HG03066 (cell line): ENCODE measurements at regions not wholly inside any gene's neighbourhood (a gene's known extent, or its start where the extent isn't known, plus 50 kb on each side); places are given as distances from the start of the nearest gene placed in this dataset.

Experiments used
- ATAC-seq: cut with Tn5 transposase; IDR thresholded peaks from one replicate; pipeline ENCODE4 v1.9.1; 2021; ENCODE audit warnings: low read depth; ENCODE audit not compliant: unreplicated experiment

DNA sequence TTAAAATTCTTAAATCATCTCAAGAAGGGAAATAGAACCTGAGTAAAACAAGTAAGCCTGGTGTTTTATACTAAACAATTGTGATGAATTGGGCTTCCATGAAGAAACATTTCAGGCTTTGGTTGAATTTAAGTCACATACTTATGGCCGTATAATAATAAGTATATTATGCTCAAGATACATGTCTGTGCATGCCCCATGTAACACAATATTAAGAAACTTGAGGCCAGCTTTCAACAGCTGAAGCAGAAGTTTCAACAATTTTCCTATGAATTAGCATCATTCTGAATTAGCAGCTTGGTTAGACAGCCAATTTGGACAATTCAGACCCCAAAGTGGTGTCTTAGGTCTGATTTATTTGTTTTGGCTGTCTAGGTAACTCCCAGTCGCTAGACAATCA is 243.7 kb downstream of the MYLK4 start:
- no peak for ATAC-seq

DNA sequence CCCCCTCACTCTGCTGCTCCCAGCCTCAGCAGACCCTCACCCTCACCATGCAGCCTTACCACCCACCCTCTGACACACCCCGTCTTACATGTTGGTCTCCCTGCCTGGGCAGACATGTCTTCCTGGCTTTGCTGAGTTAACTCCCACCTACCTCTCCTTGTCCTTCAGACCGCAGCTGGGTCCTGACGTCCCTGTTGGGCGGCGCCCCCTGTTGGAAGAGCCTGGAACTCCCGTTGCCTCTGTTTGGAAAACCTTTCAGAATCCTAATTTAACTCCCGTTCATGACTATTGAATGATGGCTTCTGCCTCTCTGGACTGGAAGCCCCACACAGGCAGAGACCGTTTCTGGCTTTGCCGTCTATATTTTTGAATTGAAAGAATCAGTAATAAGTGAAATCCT is 245.1 kb downstream of the MYLK4 start:
- no peak for ATAC-seq

DNA sequence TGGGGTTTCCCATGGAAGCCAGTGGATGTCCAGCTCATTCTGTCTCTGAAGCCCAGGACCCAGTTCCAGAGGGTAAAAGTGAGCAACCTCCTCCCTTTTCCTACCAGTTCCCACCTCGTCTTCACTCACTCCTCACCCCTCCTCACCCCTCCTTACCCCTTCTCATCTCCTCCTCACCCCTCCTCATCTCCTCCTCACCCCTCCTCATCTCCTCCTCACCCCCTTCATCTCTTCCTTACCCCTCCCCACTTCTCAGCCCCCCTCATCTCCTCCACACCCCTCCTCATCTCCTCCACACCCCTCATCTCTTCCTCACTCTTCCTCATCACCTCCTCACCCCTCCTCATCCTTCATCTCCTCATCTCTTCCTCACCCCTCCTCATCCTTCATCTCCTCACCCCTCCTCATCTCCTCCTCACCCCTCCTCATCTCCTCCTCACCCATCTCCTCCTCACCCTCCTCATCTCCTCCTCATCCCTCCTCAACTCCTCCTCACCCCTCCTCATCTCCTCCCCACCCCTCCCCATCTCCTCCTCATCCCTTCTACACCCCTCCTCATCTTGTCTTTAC is 246.1 kb downstream of the MYLK4 start:
- ATAC-seq, result no peak

DNA sequence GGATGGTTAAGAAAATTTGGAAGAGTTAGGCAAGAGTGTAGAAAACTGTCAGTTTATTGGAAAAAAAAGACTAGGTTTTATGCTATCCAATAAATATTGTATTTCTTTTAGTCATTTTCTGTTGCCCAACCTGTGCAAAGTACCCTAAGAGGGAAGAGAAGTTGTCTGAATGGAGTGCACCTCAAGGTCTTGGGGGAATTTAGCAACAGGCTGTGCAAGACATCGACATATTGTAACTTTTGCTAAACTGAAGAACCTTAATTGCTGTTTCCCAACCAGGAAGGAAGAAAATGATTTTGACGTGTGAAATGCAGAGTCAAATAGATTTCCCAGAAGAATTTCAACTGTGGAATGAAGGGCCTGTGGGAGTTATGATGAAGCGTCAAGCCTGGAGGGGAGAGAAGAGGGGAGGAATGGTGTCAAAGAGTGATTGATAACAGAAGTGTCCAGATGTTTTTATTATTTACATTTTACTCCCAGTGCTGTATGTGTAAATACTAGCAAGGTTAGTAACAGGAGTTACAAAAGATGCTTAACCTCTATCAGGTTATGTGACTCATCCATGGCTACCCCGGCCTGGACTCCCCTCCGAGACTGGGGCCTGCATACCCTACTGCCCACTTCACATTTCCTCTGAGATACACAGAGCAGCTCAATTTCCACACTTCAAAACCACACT is 246.8 kb downstream of the MYLK4 start:
- ATAC-seq, result no peak

DNA sequence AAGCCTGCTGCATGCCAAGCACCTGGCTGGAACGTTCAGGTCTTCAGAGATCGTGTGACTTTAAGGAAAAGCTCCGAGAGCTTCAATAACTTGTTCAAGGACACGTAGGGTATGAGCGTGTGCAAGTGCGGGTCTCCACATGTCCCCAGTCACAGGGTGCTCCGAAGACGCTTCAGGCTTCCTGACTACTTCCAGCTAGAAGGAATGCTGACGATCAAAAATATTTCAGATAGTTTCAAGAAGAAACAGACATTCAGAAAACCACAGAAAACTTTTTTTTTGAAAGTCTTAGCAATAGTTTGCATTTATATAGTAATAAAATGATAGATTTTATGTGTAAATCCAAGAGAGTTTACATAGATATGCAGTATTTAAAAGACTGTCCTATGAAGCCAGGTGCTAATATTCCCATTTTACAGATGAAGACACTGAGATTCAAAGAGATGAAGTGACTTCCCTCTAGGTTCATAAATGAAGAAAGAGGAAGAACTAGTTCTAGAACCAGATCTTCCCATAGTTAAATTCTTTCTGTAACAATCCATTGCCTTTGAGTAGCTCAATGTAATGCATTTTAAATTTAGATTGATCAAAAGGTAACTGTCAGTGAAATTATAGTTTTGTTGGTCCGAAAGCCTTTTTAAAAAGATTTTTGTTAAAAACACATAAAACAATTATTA is 247.6 kb downstream of the MYLK4 start:
- ATAC-seq, result no peak

DNA sequence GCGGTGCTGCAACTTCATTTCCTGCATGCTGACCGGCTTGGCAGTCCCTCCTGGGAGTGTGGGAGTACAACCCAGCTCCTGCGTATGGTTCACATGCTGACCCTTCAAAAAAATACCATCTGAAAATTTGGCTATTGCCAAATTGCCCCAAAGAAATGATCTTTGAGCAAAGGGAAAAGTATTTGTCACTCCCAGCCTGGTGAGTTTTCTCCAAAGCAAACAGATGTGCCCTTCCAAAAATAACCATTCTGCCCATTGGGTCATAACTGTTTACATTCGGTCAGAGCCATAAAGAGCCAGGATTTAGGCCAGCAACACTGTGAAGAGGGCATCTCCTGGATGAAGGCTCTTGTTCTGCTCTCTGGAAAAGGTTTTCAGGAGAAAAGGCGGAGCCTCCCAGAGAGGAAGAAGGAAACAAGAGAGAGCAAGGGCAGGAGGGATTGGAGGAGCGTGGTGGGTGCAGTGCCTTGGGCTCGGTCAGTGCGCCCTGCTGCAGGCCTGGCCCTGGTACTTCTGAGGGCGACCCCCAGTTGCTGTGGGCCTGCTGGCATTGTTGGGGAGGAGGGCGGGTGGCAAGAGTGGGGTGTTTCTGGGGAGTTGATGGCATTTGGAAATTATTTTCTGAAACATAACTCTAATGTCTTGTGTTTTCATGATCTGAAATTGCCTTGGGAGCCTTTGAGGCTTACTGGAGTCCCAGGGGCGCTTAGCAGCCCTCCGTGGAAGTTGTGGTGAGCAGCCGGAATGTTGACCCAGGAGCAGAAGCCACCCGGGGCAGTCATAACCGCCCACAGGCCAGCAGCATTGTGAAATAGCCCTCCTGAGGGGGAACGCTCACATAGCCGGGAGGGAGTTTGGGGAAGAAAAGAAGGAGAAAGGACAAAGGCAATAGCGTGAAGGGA is 248.4 kb downstream of the MYLK4 start:
- no peak for ATAC-seq

DNA sequence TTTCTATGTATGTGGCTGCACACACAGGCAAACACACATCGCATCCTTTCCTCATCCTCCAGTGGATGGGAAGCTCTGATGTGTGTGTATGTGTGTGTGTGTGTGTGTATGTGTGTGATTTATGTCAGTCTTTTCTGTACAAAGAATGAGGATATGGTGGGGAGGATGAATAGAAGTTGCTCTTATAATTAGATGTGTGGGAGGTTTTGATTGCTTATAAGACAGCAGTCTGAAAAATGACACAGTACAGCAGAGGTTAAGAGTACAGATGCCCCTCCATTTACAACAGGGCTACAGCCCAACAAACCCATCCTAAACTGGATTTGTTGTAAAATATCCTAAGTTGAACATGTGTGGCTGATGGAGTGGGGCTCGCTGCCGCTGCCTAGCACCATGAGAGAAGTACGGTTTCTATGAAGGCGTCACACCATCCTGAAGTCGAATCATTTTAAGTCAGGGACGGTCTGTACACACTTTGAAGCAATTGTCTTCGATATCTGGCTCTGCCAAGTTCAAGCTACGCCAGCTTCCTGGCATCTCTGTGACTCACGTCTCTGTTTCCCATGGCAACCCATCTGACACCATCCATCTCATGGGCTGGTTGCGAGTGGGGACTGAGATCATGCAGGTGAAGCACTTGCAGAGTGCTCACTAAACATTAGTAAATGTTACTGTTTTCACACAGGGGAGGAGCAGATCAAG is 252.6 kb downstream of the MYLK4 start:
- ATAC-seq, result no peak

DNA sequence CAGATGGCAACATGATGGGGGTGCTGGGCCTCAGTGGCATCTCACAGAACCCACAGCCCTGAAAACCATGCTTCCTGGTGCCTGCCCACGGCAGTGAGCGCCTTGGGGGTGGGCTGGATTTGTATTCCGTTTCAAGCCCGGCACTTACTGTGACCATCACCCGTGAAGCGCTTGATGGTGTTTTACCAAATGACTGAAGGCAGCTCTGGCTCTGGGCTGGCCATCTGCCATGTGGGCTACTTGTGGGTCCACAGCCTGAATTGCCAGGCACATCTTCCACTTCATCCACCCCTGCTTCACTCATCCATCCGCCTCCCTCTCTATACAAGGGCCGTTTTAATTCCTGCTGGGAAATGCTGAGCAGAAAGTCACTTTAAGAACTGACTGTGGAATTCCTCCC is 250.9 kb upstream of the GMDS start:
- ATAC-seq, result no peak

DNA sequence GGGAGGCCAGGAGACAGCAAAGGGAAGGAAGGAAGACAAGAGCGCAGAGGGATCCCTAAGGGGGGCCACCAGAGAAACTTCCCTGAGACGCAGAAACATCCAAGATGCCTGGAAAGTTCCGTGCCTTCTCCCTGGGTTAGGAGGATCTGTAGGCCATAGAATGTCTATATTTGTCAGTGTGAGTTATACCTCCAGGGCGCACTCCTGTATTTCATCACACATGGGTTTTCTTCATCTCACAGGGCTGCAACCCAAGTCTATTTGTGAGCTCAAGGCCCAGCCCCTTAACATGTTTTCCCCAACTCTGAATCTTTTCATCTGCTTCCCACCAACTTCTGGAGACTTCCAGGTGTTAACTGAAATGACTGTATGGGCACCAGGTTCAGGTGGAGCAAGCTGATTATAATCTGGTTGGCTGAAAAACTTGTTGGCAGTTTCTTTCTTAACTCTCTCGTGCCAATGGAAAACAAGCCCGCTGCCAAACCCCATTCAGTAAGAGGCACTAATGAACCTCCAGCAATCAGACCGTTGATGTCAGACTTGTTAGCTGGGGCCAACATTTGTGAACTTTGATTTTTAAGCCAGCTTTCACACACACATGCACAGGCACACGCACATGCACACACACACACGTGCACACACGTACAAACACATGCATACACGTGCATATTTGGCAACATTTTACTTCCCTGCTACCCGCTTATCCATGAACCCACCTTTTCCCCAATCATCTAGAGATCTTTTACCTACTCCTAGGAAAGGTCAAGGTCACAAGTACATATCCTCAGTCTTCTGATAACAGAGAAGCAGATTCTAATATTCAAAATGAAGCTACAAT is 247.5 kb upstream of the GMDS start:
- ATAC-seq, result no peak

DNA sequence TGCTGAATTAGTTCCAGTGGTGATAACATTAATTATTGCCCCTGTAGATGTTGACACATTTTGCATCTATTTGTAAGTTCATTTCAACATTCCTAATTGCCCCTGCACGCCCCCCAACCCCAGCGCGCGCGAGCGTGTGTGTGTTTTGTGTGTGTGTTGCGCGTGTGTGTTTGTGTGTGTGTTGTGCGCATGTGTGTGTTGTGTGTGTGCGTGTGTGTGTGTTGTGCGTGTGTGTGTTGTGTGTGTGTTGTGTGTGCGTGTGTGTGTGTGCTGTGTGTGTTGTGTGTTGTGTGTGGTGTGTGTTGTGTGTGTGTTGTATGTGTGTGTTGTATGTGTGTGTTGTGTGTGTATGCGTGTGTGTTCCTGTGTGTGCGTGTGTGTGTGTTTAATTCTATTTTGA is 245.7 kb upstream of the GMDS start:
- no peak for ATAC-seq

DNA sequence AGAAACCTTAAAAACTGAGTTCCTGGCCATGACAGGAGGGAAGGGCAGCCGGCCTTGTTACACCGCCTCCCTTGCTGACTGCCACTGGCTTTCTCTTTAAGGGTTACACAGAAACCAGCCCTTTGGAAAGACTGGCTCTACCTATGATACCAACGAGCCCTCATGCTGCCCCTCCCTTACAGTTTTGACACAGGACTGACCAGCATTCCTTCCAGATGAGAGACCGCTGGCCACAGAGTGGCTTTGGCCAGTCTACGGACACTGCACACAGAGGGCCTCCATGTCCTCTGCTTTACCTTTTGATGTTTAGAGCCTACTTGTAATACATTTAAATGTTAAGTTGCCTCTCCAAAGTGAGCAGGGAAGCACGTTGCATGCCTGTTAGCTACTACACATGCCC is 243.2 kb upstream of the GMDS start:
- ATAC-seq, result no peak

DNA sequence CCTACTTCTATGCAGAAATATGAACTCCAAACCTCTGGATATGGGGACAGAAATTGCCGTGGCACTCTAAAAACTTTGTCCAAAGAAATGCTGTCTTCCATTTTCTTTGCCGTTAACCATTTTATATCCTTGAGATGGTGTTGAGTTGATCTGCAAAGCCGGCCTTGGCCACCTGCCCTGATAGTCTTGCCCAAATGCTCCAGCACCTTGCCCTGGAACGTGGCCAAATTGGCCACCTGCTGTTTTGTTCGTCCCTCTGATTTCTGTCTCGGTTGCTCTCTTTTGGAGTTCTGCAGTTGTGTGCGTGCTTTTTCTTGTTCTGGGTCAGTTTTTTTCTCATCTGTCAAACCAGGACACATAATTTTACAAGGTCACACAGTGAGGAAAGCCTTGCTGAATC is 239.7 kb upstream of the GMDS start:
- no peak for ATAC-seq

DNA sequence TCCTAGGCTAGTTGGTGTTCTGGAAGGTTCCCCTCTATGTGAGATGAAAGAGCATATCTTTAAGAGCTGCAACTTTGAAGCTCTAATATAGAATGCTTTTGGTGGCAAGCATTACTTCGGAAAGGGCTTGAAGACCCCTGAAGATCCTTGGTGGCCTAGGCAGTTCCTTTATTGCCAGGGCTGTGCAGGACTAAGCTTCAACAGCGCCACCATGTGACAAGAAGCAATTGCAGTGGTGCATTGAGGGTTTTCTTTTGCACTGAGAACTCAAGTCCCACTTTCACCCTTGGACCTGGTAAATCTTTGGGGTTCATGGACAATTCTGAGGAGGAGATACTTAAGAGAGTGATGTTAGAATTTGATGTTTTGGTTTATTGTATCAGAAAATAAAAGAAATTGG is 237.4 kb upstream of the GMDS start:
- ATAC-seq, result no peak

DNA sequence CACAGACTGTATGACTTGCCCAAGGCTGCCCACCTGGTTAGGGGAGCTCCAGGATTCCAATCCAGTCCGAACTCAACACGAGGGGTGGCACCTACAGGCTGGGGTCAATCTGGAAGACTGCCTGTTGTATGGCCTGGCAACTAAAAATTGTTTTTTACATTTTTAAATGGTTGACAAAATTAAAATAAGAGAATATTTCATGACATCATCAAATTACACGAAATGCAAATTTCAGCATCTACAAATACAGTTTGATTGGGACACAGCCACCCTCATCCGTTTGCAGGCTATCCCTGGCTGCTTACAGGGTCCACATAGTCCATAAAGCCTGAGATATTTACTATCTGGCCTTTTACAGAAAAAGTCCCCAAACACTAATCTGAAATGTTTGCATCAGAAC is 235.9 kb upstream of the GMDS start:
- ATAC-seq, result no peak

DNA sequence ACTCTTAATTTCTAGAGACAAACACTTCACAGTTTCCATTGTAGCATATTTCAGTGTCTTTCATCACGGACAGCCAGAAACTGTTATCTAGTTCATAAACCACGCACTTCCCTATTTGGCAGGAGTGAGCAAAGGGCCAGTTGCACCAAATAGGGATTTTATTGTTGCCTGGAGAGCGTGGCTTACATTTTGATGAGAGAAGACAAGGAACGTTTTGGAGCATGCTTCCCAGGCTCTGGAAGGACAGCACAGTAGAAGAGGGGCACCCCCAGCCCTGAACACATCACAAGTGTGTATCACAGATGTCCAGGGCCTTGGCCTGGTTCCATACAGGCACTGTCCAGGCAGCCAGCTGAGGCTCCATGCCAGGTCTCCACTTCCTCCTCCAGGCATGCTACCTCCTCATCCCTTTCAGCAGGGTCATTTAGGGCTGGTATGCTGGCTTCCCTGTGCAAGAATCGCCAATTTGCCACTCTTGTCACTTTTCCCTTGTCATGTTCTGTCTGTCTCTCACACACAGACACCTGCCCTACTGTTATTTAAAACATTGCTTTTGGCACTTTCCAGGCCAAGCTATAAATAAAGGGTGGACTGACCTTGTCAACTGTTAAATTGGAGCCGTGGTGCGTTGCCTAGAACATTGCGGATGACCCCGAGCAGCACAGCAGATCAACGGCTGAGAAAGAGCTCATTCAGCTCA is 235.0 kb upstream of the GMDS start:
- no peak for ATAC-seq

DNA sequence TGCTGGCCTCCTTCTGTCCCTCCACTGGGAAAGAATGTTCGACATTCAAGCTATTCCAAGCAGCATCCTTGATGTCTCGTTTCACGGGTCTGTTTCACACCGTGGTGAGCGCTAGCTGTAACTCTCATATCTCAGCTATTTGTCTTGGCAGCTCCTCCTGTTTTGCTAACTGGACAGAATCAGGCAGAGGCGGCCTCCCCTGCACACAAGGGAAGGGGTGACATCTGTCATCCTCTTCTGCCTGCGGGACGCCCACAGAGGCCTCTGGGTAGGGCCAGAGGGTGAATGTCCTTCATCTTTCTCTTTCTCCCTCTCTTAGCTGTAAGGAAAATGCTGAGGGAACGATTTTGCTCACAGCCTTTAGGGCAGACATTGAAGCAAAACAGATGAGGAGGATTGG is 232.8 kb upstream of the GMDS start:
- ATAC-seq, result no peak

DNA sequence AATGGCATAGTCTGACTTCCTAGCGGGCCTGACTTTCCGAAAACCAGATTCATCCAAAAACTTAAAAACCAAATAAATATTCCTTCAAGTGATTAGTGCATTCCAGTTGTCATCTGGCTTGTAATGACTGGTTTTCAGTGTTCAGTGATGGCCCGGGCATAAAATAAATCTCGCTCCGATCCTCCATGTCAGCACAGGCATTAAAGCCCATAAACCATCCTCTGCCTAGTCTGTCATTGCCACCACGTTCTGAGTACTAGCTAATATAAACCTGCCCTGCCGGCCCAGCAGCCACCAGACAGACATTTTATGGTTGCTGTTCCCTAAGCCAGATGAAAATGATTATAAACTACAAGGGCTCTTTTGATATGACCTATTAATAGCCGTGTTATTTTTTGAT is 232.3 kb upstream of the GMDS start:
- no peak for ATAC-seq

DNA sequence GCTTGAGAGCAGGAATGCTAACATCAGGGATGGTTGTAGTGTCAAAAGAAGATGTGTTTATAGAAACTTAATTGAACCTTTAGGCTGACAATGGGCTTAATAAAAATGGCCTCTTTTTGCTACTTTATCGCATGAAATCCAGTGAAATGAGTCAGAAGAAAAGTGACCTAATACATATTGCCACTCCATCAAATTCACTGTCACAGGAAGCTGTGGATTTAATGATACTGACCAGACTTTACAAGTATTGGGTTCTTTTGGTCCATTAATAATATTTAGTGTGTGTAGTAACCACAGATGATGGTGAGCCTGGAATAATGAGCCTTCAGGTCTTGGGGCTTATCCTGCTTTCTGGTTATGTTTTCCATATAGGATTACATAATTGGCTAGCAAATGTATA is 231.8 kb upstream of the GMDS start:
- ATAC-seq, result no peak

DNA sequence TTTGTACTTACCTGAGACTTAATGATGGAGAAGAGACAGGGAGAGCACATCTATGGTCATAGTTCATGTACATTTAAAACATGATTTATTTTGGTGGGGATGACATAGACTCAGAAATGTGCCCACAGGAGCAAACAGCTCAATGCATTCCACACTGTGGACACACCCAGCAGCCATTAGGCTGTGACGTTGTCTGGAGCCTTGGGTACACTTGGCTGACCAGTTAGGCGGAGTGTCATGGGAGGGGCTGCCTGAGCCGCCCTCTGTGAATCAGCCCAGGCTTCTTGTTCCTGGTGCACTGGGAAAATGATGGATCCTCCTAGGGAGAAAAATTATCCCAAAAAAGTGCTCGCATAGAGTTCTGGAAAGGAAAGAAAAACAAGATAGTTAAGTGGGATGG is 231.0 kb upstream of the GMDS start:
- ATAC-seq, result no peak
